ACC112 (cell line): ENCODE measurements at regions not wholly inside any gene's neighbourhood (a gene's known extent, or its start where the extent isn't known, plus 50 kb on each side); places are given as distances from the start of the nearest gene placed in this dataset.
"Not testable (repeated sequence)": the region's sequence is repeated elsewhere in the genome, so short reads cannot be mapped to it uniquely, and the experiment has no call there.

Experiments
- H2AFZ ChIP-seq: fragments of 200-600 bp; sonication (generic); one replicate; pipeline ENCODE4 v1.6.0; 2017; ENCODE audit warnings: antibody characterized with exemption, low read length; ENCODE audit not compliant: unreplicated experiment
- H3K27ac ChIP-seq: fragments of 200-600 bp; sonication (generic); 2 replicates; pipeline ENCODE4 v1.5.1; 2014; ENCODE audit warnings: low read depth, mild to moderate bottlenecking, antibody characterized with exemption, low read length, moderate library complexity
- H3K27me3 ChIP-seq: fragments of 200-600 bp; sonication (generic); 2 replicates; pipeline ENCODE4 v1.6.1; 2014; ENCODE audit warnings: mild to moderate bottlenecking, antibody characterized with exemption, low read length, moderate library complexity, mixed read lengths; ENCODE audit not compliant: insufficient read depth
- H3K36me3 ChIP-seq: fragments of 200-600 bp; sonication (generic); 2 replicates; pipeline ENCODE4 v1.6.1; 2016; ENCODE audit warnings: mild to moderate bottlenecking, antibody characterized with exemption, low read length, moderate library complexity, mixed read lengths; ENCODE audit not compliant: insufficient read depth
- H3K4me1 ChIP-seq: fragments of 200-600 bp; sonication (generic); one replicate; pipeline ENCODE4 v1.6.1; 2016; ENCODE audit warnings: low read length, mixed read lengths; ENCODE audit not compliant: insufficient read depth, unreplicated experiment, control insufficient read depth
- H3K4me3 ChIP-seq: fragments of 200-600 bp; sonication (generic); 2 replicates; pipeline ENCODE4 v1.5.1; 2014; ENCODE audit warnings: mild to moderate bottlenecking, low read depth, low read length
- H3K79me2 ChIP-seq: fragments of 200-600 bp; sonication (generic); one replicate; pipeline ENCODE4 v1.6.0; 2016; ENCODE audit warnings: low read length; ENCODE audit not compliant: control insufficient read depth, unreplicated experiment, insufficient read depth

DNA sequence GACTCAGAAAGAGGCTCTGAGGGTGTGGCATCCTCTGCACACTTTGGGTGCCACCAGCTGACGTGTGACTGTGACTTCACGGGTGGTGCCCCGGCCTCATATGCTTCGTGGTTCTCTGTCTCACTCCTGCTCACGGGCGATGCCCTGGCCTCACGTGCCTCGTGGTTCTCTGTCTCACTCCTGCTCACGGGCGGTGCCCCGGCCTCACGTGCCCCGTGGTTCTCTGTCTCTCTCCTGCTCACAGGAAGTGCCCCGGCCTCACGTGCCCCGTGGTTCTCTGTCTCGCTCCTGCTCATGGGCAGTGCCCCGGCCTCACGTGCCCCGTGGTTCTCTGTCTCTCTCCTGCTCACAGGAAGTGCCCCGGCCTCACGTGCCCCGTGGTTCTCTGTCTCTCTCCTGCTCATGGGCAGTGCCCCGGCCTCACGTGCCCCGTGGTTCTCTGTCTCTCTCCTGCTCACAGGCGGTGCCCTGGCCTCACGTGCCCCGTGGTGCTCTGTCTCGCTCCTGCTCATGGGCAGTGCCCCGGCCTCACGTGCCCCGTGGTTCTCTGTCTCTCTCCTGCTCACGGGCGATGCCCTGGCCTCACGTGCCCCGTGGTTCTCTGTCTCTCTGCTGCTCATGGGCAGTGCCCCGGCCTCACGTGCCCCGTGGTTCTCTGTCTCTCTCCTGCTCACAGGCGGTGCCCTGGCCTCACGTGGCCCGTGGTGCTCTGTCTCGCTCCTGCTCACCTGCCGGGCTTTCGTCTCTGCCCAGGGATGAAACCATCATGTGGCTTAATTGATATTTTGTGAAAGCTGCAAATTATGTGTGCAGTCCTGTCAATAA is 115.8 kb downstream of the RTP5 start:
- H2AFZ ChIP-seq, H3K27ac ChIP-seq, H3K27me3 ChIP-seq, H3K36me3 ChIP-seq, H3K4me3 ChIP-seq, H3K4me1 ChIP-seq, H3K79me2 ChIP-seq: not testable (repeated sequence)

DNA sequence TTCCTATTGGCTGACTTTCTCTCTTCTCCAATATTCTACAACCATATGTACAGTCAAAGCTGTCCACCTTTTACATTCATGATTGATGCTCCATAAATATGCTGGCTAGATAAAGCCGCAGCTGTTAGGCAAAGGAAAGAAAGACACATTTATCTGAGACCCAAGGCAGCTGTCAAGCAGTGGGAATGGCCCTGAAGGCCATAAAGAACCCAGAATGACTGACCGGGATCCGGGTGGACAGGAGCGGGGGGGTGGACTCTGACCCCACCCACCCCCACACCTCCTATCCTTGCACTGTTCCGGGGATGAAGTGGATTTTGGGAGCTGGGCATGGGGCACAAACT is 116.4 kb downstream of the RTP5 start:
- no peaks in the 10 kb centered on the region for H3K27me3 ChIP-seq
- H3K27ac ChIP-seq, result no peak overlapping the region
- no peak overlapping the region for H2AFZ ChIP-seq
- no peak overlapping the region for H3K4me3 ChIP-seq
- H3K36me3 ChIP-seq, result no peaks in the 10 kb centered on the region
- no peaks in the 10 kb centered on the region for H3K79me2 ChIP-seq
- H3K4me1 ChIP-seq, result no peaks in the 10 kb centered on the region

DNA sequence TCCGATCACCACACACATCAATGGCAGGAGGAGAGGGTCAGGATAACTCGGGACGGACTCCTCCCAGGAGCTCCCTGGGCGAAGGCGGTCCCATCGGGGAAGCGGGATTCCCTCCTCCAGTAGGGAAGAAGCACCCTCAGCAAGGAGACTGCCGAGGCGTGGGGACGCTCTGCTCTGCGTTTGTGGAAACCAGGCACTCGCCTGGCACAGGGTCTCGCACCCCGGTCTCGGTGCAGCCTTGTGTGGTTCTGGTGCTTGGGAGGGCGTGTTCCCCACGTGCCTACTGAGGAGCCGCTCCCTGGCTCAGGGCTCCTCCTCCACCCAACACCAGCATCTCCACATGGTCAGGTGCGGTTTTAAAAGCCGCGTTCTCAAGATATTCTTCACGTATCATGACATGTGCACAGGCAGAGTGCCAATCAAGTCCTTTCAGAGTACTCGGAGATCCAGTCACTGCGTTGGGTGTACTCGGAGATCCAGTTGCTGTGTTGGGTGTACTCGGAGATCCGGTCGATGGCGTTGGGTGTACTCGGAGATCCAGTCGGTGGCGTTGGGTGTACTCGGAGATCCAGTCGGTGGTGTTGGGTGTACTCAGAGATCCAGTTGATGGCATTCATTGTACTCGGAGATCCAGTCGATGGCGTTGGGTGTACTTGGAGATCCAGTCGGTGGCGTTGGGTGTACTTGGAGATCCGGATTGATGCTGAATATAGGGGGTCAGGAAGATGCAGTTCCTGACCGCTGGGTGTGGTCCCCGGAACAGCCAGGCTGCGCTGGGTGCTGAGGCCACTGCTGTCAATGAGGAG is 117.5 kb downstream of the RTP5 start:
- Histone ChIP-seq H2AFZ (no peak overlapping the region), H3K36me3 (no peaks in the 10 kb centered on the region), H3K4me1 (no peaks in the 10 kb centered on the region), H3K4me3 (no peak overlapping the region), H3K27me3 (no peaks in the 10 kb centered on the region), H3K79me2 (no peaks in the 10 kb centered on the region), H3K27ac (no peak overlapping the region)

DNA sequence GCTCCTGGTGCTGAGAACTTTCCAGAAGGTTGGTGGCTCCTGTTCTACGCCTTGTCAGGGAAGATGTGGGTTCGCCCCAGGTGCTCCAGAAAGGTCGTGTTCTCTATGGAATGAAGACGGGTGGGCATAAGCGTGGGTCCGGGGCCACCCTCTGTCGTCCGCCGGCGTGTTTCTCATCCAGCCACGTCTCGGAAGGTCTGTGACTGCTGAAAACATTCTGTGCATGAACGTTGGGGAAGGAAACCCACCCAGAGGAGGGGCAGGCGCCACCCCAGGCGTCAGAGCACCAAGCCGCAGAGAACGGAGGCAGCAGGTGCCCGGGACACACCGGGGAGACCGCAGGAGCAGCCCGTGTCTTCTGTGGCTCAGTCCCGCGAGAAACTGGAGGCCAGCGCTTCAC is 118.2 kb downstream of the RTP5 start:
- no peaks in the 10 kb centered on the region for H3K27me3 ChIP-seq
- no peaks in the 10 kb centered on the region for H3K36me3 ChIP-seq
- no peak overlapping the region for H3K4me3 ChIP-seq
- no peaks in the 10 kb centered on the region for H3K79me2 ChIP-seq
- no peaks in the 10 kb centered on the region for H3K4me1 ChIP-seq
- H3K27ac ChIP-seq, result no peak overlapping the region
- no peak overlapping the region for H2AFZ ChIP-seq

DNA sequence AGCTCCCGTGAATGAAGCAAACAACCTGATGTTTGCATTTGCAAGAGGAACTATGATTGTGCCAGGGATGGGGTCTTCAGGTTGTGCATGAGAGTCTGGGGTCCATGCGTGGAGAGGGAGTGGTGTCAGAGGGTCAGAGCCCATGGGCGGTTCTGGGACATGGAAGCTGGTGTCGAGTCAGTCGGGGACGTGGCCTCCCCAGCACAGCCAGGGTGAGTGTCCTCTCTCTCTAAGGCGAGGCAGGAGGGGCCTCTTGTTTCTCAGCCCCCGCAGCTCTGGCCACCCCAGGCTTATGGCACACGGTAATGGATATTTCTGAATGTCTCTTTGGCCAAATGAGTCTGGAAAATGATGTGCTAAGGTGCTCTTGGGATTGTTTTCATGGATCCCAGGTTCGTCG is 118.6 kb downstream of the RTP5 start:
- Histone ChIP-seq H3K79me2 (no peaks in the 10 kb centered on the region), H3K27ac (no peak overlapping the region), H2AFZ (no peak overlapping the region), H3K36me3 (no peaks in the 10 kb centered on the region), H3K4me1 (no peaks in the 10 kb centered on the region), H3K4me3 (no peak overlapping the region), H3K27me3 (no peaks in the 10 kb centered on the region)

DNA sequence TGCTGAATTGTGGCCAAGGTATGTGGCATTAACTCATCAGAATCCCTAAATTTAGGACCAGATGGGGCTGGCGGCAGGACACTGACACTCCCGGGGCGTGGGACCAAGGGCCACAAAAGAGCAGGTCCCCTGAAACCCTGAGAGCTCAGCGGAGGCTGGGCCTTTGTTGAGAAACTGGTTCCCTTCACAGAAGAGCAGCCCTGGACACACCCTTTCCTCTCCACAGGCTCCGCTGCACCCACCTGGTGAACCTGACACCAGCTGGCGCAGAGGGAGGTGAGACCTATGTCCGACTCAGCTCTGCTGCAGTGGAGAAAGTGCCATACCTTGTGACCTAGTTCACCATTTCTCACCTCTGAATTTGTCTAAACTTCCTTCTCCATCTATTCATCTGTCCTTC is 119.5 kb downstream of the RTP5 start:
- Histone ChIP-seq H3K27me3 (no peaks in the 10 kb centered on the region), H3K4me1 (no peaks in the 10 kb centered on the region), H2AFZ (no peak overlapping the region), H3K79me2 (no peaks in the 10 kb centered on the region), H3K27ac (no peak overlapping the region), H3K36me3 (no peaks in the 10 kb centered on the region), H3K4me3 (no peak overlapping the region)

DNA sequence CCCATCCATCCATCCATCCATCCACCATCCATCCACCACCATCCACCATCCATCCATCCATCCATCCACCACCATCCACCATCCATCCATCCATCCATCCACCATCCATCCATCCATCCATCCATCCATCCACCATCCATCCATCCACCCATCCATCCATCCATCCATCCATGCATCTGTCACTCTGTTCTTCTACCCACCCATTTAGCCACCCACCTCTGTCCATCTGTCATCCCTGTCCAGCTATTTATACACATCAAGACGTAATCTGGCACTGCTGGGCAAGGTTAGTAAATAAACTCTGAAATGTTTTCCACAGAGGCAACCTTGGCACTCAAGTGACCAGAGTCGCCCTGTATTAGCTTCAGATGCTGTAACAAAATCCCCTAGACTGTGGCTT is 120.9 kb downstream of the RTP5 start:
- H3K36me3 ChIP-seq, result no peaks in the 10 kb centered on the region
- H3K4me1 ChIP-seq, result no peaks in the 10 kb centered on the region
- H3K4me3 ChIP-seq, result no peak overlapping the region
- no peak overlapping the region for H3K27ac ChIP-seq
- no peaks in the 10 kb centered on the region for H3K79me2 ChIP-seq
- no peaks in the 10 kb centered on the region for H3K27me3 ChIP-seq
- no peak overlapping the region for H2AFZ ChIP-seq

DNA sequence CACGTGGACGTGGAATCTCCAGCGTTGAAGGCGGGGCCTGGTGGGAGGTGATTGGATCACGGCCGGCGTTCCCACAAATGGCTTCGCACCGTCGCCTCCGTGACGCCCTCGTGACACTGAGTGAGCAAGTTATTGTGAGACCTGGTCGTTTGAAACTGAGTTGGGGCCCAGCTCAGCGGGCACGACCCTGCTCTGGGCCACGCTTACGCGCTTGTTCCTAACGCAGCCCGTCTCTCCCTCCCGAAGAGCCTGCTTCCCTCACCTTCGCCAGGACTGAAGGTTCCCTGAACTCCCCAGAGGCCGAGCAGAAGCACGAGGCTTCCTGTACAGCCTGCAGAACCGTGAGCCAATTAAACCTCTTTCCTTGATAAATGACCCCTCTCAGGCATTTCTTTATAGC is 121.8 kb downstream of the RTP5 start:
- Histone ChIP-seq H3K4me3 (no peak overlapping the region), H3K36me3 (no peaks in the 10 kb centered on the region), H2AFZ (no peak overlapping the region), H3K27me3 (no peaks in the 10 kb centered on the region), H3K79me2 (no peaks in the 10 kb centered on the region), H3K27ac (no peak overlapping the region), H3K4me1 (no peaks in the 10 kb centered on the region)

DNA sequence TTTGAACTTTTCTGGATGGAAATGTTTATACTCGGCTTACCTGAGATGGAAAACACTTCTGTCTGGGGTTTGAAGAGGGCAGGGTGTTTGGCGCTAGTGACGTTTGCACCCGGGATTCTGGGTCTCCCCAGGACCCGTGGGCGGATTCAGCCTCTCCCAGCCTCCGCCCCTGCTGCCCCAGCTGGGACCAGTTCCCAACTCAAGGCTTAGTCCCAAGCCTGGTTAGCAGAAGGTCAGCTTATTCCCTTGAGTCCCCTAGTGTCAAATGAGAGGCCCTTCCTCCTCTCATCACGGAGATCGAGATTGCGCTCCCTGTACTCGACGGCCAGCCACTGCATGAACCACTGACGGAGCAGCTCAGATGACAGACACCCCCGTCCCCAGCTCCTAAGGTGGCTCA is 123.2 kb downstream of the RTP5 start:
- no peaks in the 10 kb centered on the region for H3K36me3 ChIP-seq

DNA sequence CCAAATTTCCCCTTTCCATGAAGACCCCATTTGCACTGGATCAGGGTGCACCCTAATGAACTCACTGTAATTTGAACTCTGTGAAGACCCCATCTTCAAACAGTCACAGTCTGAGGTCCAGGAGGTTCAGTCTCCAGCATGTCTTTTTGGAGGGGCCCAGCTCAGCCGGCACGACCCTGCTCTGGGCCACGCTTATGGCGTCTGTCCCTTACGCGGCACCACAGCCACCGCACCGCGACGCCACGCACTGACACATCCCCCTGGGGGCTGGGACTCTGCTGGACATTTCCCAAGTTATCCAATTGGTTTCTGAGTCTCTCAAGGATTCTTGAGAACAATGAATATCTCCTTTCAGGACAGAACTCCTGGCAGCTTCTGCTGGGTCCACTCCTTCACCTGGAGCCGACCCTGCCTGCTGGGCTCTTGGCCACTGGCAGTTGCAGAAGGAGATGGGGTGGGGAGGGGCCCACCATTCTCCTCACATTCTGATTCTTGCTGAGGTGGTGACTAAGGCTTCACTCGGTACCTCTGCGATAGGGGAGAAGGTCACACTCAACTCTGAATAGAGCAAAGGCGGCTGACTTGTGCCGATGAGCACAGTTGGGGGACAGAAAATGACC is 124.0 kb downstream of the RTP5 start:
- H3K36me3 ChIP-seq, result no peaks in the 10 kb centered on the region
- H3K27ac ChIP-seq, result no peak overlapping the region
- no peak overlapping the region for H2AFZ ChIP-seq
- no peaks in the 10 kb centered on the region for H3K4me1 ChIP-seq
- no peak overlapping the region for H3K4me3 ChIP-seq
- H3K27me3 ChIP-seq, result no peaks in the 10 kb centered on the region
- no peaks in the 10 kb centered on the region for H3K79me2 ChIP-seq

More for the DNA sequence above, 123.2 kb downstream of the RTP5 start:
- no peaks in the 10 kb centered on the region for H3K4me1 ChIP-seq
- no peak overlapping the region for H3K4me3 ChIP-seq
- H3K27me3 ChIP-seq, result no peaks in the 10 kb centered on the region
- H3K79me2 ChIP-seq, result no peaks in the 10 kb centered on the region
- no peak overlapping the region for H2AFZ ChIP-seq
- H3K27ac ChIP-seq, result no peak overlapping the region

DNA sequence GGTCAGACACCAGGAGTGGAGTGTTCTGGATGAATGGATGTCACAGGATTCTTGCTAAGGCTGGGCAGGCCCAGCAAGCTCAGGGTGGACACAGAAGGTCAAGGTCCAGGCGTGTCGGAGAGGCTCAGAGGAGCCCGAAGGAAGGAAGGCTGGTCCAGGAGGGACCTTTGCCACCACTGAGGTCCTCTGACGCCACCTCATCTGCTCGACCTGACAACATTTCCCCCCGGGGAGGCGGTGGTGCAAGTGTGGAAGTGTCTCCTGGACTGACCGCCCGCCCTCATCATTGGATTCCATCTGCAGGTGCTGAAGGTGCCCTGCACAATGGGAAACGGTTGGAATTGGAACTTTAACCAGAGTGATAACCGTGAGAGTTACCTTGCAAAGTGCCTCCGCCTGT is 124.6 kb downstream of the RTP5 start:
- no peaks in the 10 kb centered on the region for H3K36me3 ChIP-seq
- H3K4me3 ChIP-seq, result no peak overlapping the region
- H3K4me1 ChIP-seq, result no peaks in the 10 kb centered on the region
- H3K27ac ChIP-seq, result no peak overlapping the region
- no peaks in the 10 kb centered on the region for H3K79me2 ChIP-seq
- no peak overlapping the region for H2AFZ ChIP-seq
- H3K27me3 ChIP-seq, result no peaks in the 10 kb centered on the region
